Head of caudate nucleus (tissue), 42 donors: ENCODE measurements at regions not wholly inside any gene's neighbourhood (a gene's known extent, or its start where the extent isn't known, plus 50 kb on each side); places are given as distances from the start of the nearest gene placed in this dataset.
"Not testable (repeated sequence)": the region's sequence is repeated elsewhere in the genome, so short reads cannot be mapped to it uniquely, and the experiment has no call there.

Experiments
- DNase-seq, 42 donors: peaks; one replicate each; pipeline versions ENCODE4 v3.0.0 to v3.0.0-alpha.2; 2020 to 2021; ENCODE audit warnings: mixed read lengths in 7 of 42
- intact Hi-C: fragments of 100-400 bp; cut with DNase I; formaldehyde crosslinking; loops from one replicate; pipeline ENCODE4 v1.15.0; 2022

GRCh38 chr14:53766106-53766505 is 190.5 kb downstream of the BMP4 start:
- no peak for DNase-seq
- intact Hi-C loops: no loop called here

GRCh38 chr14:53764846-53765245 is 191.8 kb downstream of the BMP4 start:
- intact Hi-C loops: no loop called here
- no peak for DNase-seq

GRCh38 chr14:53758141-53758540 is 198.5 kb downstream of the BMP4 start:
- intact Hi-C loops: no loop called here
- DNase-seq: no peak

- no peak for DNase-seq
- intact Hi-C loops: no loop called here
Observed at GRCh38 chr14:53757732-53758131, 198.9 kb downstream of the BMP4 start.

GRCh38 chr14:53751650-53752049 is 205.0 kb downstream of the BMP4 start:
- DNase-seq: no peak
- intact Hi-C loops: no loop called here

GRCh38 chr14:53748691-53749090 is 207.9 kb downstream of the BMP4 start:
- no peak for DNase-seq
- intact Hi-C loops: no loop called here

- no peak for DNase-seq
- intact Hi-C loops: no loop called here
Observed at GRCh38 chr14:53744857-53745256, 211.8 kb downstream of the BMP4 start.

- intact Hi-C loops: no loop called here
- no peak for DNase-seq
Observed at GRCh38 chr14:53743371-53743770, 213.3 kb downstream of the BMP4 start.

GRCh38 chr14:53742233-53742620 is 214.4 kb downstream of the BMP4 start:
- DNase-seq: no peak
- intact Hi-C loops: no loop called here

- intact Hi-C loops: no loop called here
Observed at GRCh38 chr14:53741479-53742232, 215.0 kb downstream of the BMP4 start.

GRCh38 chr14:53740570-53740969 is 216.1 kb downstream of the BMP4 start:
- intact Hi-C loops: no loop called here
- DNase-seq: no peak

More at GRCh38 chr14:53741479-53742232, 215.0 kb downstream of the BMP4 start:
- no peak for DNase-seq

GRCh38 chr14:53735916-53736315 is 220.7 kb downstream of the BMP4 start:
- intact Hi-C loops: no loop called here

GRCh38 chr14:53723221-53723620 is 233.4 kb downstream of the BMP4 start:
- no peak for DNase-seq
- intact Hi-C loops: no loop called here

More at GRCh38 chr14:53735916-53736315, 220.7 kb downstream of the BMP4 start:
- no peak for DNase-seq

- intact Hi-C loops: no loop called here
- DNase-seq: no peak
Observed at GRCh38 chr14:53719536-53719935, 237.1 kb downstream of the BMP4 start.

- intact Hi-C loops: no loop called here
- DNase-seq: no peak
Observed at GRCh38 chr14:53716578-53716977, 240.0 kb downstream of the BMP4 start.

GRCh38 chr14:53715193-53715721 is 241.4 kb downstream of the BMP4 start:
- intact Hi-C loops: no loop called here
- no peak for DNase-seq

GRCh38 chr14:53714495-53715192 is 242.0 kb downstream of the BMP4 start:
- DNase-seq: no peak
- intact Hi-C loops: no loop called here

- DNase-seq, intact Hi-C loops: not testable (repeated sequence)
Observed at GRCh38 chr14:53712901-53713300, 243.7 kb downstream of the BMP4 start.

- no peak for DNase-seq
- intact Hi-C loops: no loop called here
Observed at GRCh38 chr14:53711205-53711604, 245.4 kb downstream of the BMP4 start.

- DNase-seq: no peak
Observed at GRCh38 chr14:53710615-53711014, 246.0 kb downstream of the BMP4 start.

GRCh38 chr14:53709381-53709780 is 247.2 kb downstream of the BMP4 start:
- intact Hi-C loops: no loop called here

More at GRCh38 chr14:53710615-53711014, 246.0 kb downstream of the BMP4 start:
- intact Hi-C loops: no loop called here

More at GRCh38 chr14:53709381-53709780, 247.2 kb downstream of the BMP4 start:
- no peak for DNase-seq
